Suprapubic skin (tissue), 4 donors: ENCODE measurements at regions not wholly inside any gene's neighbourhood (a gene's known extent, or its start where the extent isn't known, plus 50 kb on each side); places are given as distances from the start of the nearest gene placed in this dataset.

ENCODE experiments used
- DNase-seq, 2 donors: peaks; one replicate each; pipeline ENCODE4 v3.0.0-alpha.2; 2019; ENCODE audit warnings: low spot score in 2 of 2
- H3K27ac ChIP-seq: fragments of 200-600 bp; sonication (generic); one replicate; pipeline ENCODE4 v1.5.1; 2019
- H3K27me3 ChIP-seq: fragments of 200-600 bp; sonication (generic); one replicate; pipeline ENCODE4 v1.5.1; 2019
- H3K36me3 ChIP-seq: fragments of 200-600 bp; sonication (generic); one replicate; pipeline ENCODE4 v1.5.1; 2019
- H3K4me1 ChIP-seq: fragments of 200-600 bp; sonication (generic); one replicate; pipeline ENCODE4 v1.5.1; 2019
- H3K4me3 ChIP-seq: fragments of 200-600 bp; sonication (generic); one replicate; pipeline ENCODE4 v1.5.1; 2019; ENCODE audit warnings: mild to moderate bottlenecking
- H3K9me3 ChIP-seq: fragments of 200-600 bp; sonication (generic); one replicate; pipeline ENCODE4 v1.5.1; 2019
- EP300 ChIP-seq: sonication (generic); formaldehyde crosslinking; IDR thresholded peaks from one replicate; pipeline ENCODE4 v1.6.1; 2017; ENCODE audit warnings: antibody characterized with exemption
- POLR2A ChIP-seq, 2 donors: fragments of 450-650 bp; IDR thresholded peaks; one replicate each; pipeline ENCODE4 v1.6.1; 2017; ENCODE audit warnings: antibody characterized with exemption in 2 of 2, mild to moderate bottlenecking in 2 of 2, moderate library complexity in 2 of 2
- POLR2AphosphoS5 ChIP-seq, 3 donors: sonication (generic); formaldehyde crosslinking; IDR thresholded peaks; one replicate each; pipeline ENCODE4 v1.6.1; 2017; ENCODE audit warnings: antibody characterized with exemption in 3 of 3
- WGBS: methylation state at CpG from one replicate; pipeline ENCODE4 v1.1.5; 2018; 5-methylcytosine and 5-hydroxymethylcytosine counted together
- TF ChIP-seq, protein P1 (sequence below), 2 donors: fragments of 200-600 bp in 1 of 2; fragments of 450-650 bp in 1 of 2; sonication (generic) in 1 of 2; IDR thresholded peaks; one replicate each; pipeline ENCODE4 v1.5.1; 2016 to 2019; ENCODE audit warnings: antibody characterized with exemption in 2 of 2, mild to moderate bottlenecking in 1 of 2, moderate library complexity in 1 of 2

DNA sequence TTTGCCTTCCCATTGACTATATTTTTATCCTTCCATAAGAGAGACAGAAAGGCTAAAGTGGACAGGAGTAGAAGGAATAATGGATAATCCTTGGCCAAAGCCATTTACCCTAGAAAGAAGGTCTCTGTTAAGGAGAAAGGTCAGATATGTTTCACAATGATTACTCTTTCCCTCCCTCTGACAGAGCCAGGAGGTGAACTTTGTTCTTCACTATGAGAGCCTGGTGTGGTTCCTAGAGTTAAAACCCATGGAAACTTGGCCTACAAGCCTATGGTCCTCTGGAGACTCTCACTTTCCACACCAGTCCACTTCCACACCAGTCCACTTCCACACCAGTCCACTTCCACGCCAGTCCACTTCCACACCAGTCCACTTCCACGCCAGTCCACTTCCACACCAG lies 479.9 kb upstream of the ZP4 start:
- 81% methylated on average over 2 of the region's 2 CpGs for WGBS
- H3K9me3 ChIP-seq: no peaks in the 10 kb centered on the region
- DNase-seq: no peak
- no peak overlapping the region for H3K27ac ChIP-seq
- H3K36me3 ChIP-seq: no peaks in the 10 kb centered on the region
- H3K27me3 ChIP-seq: no peaks in the 10 kb centered on the region
- no peak overlapping the region for H3K4me3 ChIP-seq
- TF ChIP-seq POLR2A (IDR thresholded peaks at IDR 0.05) (no peak), EP300 (no peak), POLR2AphosphoS5 (IDR thresholded peaks at IDR 0.05) (no peak)
- TF ChIP-seq, protein P1, sequence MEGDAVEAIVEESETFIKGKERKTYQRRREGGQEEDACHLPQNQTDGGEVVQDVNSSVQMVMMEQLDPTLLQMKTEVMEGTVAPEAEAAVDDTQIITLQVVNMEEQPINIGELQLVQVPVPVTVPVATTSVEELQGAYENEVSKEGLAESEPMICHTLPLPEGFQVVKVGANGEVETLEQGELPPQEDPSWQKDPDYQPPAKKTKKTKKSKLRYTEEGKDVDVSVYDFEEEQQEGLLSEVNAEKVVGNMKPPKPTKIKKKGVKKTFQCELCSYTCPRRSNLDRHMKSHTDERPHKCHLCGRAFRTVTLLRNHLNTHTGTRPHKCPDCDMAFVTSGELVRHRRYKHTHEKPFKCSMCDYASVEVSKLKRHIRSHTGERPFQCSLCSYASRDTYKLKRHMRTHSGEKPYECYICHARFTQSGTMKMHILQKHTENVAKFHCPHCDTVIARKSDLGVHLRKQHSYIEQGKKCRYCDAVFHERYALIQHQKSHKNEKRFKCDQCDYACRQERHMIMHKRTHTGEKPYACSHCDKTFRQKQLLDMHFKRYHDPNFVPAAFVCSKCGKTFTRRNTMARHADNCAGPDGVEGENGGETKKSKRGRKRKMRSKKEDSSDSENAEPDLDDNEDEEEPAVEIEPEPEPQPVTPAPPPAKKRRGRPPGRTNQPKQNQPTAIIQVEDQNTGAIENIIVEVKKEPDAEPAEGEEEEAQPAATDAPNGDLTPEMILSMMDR (IDR thresholded peaks at IDR 0.05): no peak
- H3K4me1 ChIP-seq: no peaks in the 10 kb centered on the region

DNA sequence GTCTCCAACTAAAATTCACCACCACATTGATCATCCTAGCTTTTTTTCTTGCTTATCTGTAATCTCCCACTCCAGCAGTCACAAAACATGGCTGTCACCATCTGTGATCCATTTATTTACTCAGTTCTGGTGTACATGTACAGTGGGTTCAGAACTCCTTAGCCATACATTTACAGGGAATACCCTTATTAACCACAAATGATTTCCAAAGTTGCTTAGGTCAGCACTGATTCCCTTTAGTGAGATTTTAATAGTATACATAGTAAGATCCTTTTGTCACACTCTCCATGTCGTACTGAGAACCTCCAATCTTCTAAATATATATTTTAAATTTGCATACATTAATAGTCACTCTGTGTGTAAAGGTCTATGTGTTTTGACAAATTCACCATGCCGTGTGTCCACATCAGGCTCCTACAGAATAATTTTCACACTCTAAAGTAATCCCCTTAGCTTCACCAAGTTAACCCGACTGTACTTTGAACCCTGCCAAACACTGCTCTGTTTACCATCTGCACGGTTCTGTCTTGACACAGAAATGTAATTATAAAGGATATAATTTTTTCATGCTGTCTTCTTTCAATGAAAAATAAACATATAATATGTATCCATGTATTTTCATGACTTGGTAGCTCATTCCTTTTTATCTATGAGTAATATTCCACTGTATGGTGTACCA lies 473.6 kb upstream of the ZP4 start:
- H3K27ac ChIP-seq: no peak overlapping the region
- 68% methylated on average over 4 of the region's 4 CpGs for WGBS
- TF ChIP-seq EP300: no peak
- TF ChIP-seq, protein P1 (IDR thresholded peaks at IDR 0.05): no peak
- no peak for TF ChIP-seq POLR2A (IDR thresholded peaks at IDR 0.05)
- no peak for TF ChIP-seq POLR2AphosphoS5 (IDR thresholded peaks at IDR 0.05)
- DNase-seq: no peak
- no peaks in the 10 kb centered on the region for H3K36me3 ChIP-seq
- H3K4me1 ChIP-seq: no peaks in the 10 kb centered on the region
- no peak overlapping the region for H3K4me3 ChIP-seq
- no peaks in the 10 kb centered on the region for H3K9me3 ChIP-seq
- no peaks in the 10 kb centered on the region for H3K27me3 ChIP-seq

DNA sequence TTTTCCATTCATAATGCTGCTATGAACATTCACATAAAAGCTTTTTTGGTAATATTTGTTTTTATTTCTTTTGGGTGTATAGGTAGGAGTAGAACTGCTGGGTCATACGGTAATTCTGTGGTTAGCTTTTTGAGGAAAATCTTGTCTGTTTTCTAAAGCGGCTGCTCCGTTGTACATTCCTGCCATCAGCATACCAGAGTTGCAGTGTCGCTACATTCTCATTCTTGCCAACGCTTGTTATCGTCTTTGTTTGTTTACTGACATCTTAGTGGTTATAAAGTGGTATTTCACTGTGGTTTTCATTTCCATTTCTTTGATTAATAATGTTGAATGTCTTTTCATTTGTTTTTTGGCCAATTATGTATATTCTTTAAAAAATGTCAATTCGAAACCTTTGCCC lies 469.8 kb upstream of the ZP4 start:
- no peak for DNase-seq
- no peaks in the 10 kb centered on the region for H3K9me3 ChIP-seq
- WGBS: 66% methylated on average over 7 of the region's 7 CpGs
- H3K27me3 ChIP-seq: no peaks in the 10 kb centered on the region
- H3K36me3 ChIP-seq: no peaks in the 10 kb centered on the region
- H3K27ac ChIP-seq: no peak overlapping the region
- TF ChIP-seq POLR2AphosphoS5 (IDR thresholded peaks at IDR 0.05) (no peak), POLR2A (IDR thresholded peaks at IDR 0.05) (no peak), EP300 (no peak)
- TF ChIP-seq, protein P1 (IDR thresholded peaks at IDR 0.05): no peak
- no peak overlapping the region for H3K4me3 ChIP-seq
- no peaks in the 10 kb centered on the region for H3K4me1 ChIP-seq

DNA sequence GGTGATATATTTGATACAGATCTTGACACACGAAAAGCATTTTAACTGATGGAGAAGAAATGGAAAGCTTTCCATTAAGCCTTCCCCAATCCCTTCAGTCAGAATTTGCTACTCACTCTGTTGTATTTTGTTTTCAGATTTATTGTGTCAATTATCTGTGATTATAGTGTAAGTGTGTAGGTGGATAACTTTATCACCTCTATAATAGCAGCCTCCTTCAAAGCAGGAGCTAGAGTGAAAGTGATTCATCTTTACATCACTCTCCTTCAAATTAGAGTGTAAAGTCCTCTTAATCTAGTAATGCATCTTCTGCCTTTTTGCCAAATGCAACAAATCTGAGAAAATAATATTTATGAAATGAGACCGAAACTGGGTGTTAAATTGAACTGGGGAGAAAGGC lies 459.7 kb upstream of the ZP4 start:
- H3K4me1 ChIP-seq: no peaks in the 10 kb centered on the region
- no peak for TF ChIP-seq EP300
- no peak for TF ChIP-seq POLR2AphosphoS5 (IDR thresholded peaks at IDR 0.05)
- TF ChIP-seq POLR2A (IDR thresholded peaks at IDR 0.05): no peak
- TF ChIP-seq, protein P1 (IDR thresholded peaks at IDR 0.05): no peak
- 68% methylated on average over 2 of the region's 2 CpGs for WGBS
- no peak overlapping the region for H3K27ac ChIP-seq
- no peak for DNase-seq
- no peak overlapping the region for H3K4me3 ChIP-seq
- no peaks in the 10 kb centered on the region for H3K36me3 ChIP-seq
- no peaks in the 10 kb centered on the region for H3K27me3 ChIP-seq
- no peaks in the 10 kb centered on the region for H3K9me3 ChIP-seq

DNA sequence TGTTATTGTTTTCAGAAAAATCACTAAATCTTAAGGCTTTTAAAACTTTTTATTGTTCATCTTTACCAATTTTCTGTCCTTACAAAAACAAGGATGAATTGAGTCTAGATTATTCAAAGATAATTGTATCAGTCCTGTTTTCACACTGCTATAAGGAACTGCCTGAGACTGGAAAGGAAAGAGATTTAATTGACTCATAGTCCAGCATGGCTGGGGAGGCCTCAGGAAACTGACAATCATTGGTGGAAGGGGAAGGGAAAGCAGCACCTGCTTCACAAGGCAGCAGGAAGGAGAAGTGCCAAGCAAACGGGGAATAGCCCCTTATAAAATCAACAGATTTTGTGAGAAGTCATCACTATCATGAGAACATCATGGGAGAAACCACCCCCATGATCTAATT lies 455.6 kb upstream of the ZP4 start:
- no peaks in the 10 kb centered on the region for H3K36me3 ChIP-seq
- no peak for DNase-seq
- no peak for TF ChIP-seq POLR2A (IDR thresholded peaks at IDR 0.05)
- no peak for TF ChIP-seq POLR2AphosphoS5 (IDR thresholded peaks at IDR 0.05)
- no peak overlapping the region for H3K27ac ChIP-seq
- WGBS: 59% methylated on average over 1 of the region's 1 CpG
- no peaks in the 10 kb centered on the region for H3K4me1 ChIP-seq
- no peak overlapping the region for H3K4me3 ChIP-seq
- no peaks in the 10 kb centered on the region for H3K27me3 ChIP-seq
- H3K9me3 ChIP-seq: no peaks in the 10 kb centered on the region

DNA sequence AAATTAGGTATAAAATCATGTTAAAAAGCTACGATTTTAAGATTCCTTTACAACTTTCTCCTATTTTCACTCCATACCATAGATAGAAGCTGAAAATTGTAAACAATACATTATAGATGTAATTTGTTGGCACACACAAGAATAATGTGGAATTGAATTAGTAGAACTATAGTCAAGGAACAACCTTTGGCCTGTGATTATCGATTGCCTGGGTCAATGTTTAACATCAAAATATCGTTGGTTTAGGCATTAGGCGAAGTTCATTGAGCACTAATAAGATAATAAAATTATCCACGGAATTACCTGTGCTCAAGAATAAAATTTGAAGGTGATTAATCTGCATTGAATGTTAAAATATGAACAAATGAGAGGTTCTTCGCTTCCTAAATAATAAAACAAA lies 455.1 kb upstream of the ZP4 start:
- no peaks in the 10 kb centered on the region for H3K4me1 ChIP-seq
- no peaks in the 10 kb centered on the region for H3K36me3 ChIP-seq
- H3K27me3 ChIP-seq: no peaks in the 10 kb centered on the region
- H3K4me3 ChIP-seq: no peak overlapping the region
- TF ChIP-seq EP300: no peak
- TF ChIP-seq POLR2AphosphoS5 (IDR thresholded peaks at IDR 0.05): no peak
- no peak for TF ChIP-seq POLR2A (IDR thresholded peaks at IDR 0.05)
- TF ChIP-seq, protein P1 (IDR thresholded peaks at IDR 0.05): no peak
- H3K27ac ChIP-seq: no peak overlapping the region
- H3K9me3 ChIP-seq: no peaks in the 10 kb centered on the region
- DNase-seq: no peak
- WGBS: 86% methylated on average over 6 of the region's 6 CpGs
